HG03097 (cell line): ENCODE measurements at regions not wholly inside any gene's neighbourhood (a gene's known extent, or its start where the extent isn't known, plus 50 kb on each side); places are given as distances from the start of the nearest gene placed in this dataset.
A peak's percentile ranks its signal among the peaks of the same experiment; 100 is the strongest.
"Not testable (repeated sequence)": the region's sequence is repeated elsewhere in the genome, so short reads cannot be mapped to it uniquely, and the experiment has no call there.

ENCODE experiments used
- ATAC-seq: cut with Tn5 transposase; IDR thresholded peaks from one replicate; pipeline ENCODE4 v1.9.1; 2021; ENCODE audit not compliant: unreplicated experiment, low FRiP score

DNA sequence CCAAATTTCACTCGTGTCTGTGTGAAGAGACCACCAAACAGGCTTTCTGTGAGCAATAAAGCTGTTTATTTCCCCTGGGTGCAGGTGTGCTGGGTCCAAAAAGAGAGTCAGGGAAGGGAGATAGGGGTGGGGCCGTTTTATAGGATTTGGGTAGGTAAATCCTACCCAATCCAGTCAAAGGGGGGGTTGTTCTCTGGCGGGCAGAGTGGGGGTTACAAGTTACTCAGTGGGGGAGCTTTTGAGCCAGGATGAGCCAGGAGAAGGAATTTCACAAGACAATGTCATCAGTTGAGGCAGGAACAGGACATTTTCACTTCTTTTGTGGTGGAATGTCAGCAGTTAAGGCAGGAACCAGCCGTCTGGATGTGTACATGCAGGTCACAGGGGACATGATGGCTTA lies 487.2 kb upstream of the ADGRL4 start:
- ATAC-seq: not testable (repeated sequence)

DNA sequence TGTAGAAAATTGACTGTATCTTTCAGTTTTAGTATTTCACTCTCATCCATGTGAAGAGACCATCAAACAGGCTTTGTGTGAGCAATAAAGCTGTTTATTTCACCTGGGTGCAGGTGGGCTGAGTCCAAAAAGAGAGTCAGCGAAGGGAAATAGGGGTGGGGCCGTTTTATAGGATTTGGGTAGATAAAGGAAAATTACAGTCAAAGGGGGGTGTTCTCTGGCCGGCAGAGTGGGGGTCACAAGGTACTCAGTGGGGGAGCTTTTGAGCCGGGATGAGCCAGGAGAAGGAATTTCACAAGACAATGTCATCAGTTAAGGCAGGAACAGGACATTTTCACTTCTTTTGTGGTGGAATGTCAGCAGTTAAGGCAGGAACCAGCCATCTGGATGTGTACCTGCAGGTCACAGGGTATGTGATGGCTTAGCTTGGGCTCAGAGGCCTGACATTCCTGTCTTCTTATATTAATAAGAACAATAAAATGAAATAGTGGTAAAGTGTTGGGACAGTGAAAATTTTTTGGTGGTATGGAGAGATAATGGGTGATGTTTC lies 482.1 kb upstream of the ADGRL4 start:
- ATAC-seq: not testable (repeated sequence)

DNA sequence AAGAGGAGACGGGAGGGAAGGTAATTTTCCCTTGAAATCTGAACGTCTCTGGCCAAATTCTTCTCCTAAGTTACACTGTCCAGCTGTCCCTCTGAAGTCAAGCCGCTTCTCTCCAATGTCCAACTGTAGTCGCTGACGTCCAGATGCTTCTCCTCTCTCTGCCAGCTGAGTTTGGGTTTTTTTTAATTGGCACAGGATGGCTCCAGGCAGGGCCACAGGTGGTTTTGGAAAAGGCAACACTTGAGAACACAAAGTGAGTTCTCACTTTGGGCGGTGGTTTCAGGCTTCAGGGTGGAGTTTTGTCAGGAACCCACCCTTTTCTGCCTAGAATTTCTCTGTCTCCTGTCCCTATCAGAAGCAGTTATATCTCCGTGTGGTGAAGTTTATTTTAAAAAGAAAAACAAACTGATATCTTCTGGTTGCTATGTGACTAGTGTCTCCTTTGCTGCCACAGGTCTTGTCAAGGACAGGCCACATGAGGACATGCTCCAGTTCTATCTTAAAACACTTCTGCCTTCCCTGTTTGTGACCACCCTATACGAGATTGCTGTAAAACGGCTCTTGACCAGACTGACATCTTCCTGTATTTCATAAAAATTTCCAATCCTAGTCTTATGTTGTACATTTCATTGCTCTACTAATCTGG lies 472.3 kb upstream of the ADGRL4 start:
- no peak for ATAC-seq

DNA sequence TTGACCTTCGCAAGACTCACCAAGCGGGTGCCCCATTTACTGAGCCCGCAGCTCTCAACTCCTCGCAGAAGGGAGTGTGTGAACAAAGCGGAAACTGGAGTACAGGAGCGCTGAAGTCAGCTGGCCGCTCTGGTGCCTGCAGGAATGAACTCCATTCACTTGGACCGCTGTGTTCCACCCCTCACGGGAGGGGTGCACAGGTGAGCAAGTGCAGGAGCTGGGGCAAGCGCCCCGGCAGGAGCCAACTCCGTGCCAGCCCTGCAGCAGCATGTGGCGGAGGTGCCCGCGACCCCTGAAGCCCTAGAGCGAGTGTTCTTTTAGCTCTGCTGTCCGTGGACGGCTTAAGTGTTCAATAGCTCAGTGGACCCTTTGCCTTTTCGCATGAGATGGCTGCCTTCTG lies 471.6 kb upstream of the ADGRL4 start:
- no peak for ATAC-seq

DNA sequence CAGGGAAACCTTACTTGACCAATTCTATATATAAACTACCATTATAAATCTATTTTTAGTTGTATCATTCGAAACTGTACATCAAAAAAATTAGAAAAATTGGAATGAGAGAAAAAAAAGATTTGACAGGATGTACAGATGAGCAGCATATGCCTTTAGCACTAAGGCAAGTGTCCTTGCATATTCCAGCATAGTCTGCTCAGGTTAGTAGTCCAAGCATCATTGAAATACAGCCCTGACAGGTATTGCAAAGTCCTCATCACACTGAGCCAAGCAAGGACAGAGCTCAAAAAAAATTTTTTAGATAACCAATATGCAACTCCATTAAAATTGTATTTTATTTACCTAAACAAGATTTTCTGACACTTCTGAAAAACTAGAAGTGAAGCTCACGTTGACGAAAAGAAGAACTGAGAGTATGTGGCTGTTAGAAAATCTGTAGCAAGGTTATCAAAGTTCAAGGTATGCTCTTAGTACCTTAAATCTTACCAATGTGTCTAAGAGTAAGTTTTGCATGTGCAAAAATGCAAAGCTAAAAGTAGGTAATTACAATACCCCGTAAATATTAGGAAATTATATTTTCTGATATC lies 465.6 kb upstream of the ADGRL4 start:
- no peak for ATAC-seq

DNA sequence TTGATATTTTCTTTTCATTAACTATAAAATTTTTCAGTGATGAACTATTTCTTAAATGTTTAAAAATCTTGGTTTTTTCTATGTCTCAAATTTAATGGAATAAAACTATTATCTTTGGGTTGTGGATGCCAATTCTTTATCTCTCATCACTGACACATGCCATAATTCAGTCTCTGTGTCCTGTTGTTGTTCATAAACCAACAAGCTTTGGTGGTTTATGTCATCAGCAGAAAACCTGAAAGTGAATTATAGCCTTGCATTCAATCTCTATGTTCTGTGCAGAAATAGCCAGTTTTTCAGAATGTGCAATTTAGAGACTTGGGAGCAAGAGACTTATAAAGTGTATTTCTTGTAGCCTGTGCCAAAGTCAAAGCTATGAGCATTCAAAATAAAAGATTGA lies 462.6 kb upstream of the ADGRL4 start:
- ATAC-seq: no peak

DNA sequence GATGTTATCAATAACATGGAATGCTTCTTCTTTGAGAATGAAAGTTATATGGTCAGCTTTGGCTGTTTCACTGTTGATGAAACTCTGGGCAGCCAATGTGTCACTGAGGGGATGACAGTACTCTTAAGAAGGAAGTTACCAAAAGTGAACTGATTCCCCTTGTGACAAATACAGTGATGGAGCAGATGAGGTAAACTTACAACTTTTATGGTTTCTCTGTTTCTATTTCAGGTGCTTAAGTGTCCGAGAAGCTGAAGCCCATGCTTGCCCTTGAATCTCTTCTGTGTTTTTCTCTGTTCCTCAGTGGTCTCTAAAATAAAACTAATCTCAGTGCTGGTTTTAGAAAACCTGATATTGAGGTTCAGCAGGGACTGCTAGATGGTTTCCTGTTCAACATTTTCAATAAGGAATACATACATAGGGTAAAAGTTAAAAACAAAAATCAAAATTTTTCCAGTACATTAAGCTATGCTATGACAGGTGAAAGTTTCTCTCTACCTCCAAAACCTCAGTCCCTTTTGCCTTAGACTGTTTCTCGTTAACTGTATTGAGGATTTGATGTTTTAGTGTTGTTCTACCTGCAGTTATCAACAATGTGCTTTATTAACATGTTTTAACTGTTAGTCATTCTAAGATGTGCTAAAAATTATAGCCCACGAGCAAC lies 454.4 kb upstream of the ADGRL4 start:
- ATAC-seq: peak; percentile 97

DNA sequence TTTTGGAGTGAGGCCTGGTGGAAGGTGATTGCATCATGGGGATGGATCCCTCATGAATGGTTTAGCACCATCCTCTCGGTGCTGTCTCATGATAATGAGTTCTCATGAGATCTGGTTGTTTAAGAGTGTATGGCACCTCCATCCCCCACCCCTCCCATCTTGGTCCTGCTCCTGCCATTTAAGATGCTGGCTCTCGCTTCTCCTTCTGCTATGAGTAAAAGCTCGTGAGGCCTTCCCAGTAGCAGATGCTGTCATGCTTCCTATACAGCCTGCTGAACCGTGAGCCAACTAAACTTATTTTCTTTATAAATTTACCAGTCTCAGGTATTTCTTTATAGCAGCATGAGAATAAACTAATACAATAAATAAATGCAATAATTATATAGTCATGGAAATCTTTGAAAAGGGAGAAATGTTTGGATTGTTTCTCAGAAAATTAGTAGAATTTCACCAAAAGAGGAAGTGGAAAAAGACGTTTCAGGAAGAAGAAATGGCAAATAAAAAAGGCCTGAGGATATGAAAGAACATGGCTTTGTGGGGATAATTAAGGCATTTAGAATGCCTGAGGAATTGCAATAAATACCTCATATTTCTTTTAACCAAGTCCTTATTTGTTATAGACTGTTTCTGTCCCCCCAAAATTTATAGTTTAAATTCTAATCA lies 451.2 kb upstream of the ADGRL4 start:
- ATAC-seq: no peak

DNA sequence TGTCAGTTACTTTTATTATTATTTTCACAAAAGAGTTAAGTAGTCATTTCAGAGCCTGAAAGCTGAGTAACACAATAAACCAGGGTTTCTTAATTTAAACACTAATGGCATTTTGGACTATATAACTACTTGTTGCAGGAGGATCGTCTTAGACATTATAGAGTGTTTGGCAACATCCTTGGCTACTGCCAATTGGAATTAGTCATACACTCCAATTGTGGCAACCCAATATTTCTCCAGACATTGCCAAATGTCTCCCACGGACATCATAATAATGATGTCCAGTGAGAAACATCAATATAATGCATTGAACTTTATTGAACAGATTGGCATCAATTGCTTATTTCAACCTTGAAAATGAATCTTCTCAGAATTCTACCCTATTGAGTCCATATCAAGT lies 441.9 kb upstream of the ADGRL4 start:
- ATAC-seq: no peak

DNA sequence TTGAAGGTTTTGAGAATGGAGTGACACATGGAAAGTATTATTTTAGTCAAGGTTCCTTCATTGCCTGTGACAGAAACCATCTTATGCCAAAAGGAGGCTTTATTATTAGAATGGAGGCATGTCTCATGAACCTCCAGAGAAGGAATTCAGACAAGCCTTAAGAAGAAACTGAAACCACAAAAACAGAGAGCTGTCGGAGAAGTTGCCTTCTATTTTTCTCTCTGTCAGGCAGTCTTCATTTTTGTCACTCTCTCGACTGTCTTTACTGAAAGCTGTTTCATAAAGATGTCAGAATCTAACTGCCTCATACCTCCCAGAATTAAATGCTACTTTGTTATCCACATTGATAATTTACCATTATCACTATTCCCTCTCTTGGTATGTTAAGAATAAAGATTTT lies 434.7 kb upstream of the ADGRL4 start:
- ATAC-seq: no peak

DNA sequence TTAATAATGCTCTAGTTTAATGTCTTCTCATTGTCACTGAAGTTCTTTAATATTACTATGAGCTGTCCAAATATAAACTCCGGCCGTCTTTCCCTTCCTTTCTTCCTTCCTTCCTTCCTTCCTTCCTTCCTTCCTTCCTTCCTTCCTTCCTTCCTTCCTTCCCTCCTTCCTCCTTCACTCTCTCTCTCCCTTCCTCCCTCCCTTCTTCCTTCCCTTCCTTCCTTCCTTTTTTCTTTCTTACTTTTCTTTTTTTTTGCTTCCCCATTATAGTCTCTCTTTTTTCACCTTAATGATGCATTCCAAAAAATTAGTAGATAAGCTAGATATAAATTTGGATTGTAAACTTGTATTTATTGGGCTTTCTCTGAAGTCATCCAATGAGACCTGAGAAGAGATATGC lies 431.0 kb upstream of the ADGRL4 start:
- no peak for ATAC-seq

DNA sequence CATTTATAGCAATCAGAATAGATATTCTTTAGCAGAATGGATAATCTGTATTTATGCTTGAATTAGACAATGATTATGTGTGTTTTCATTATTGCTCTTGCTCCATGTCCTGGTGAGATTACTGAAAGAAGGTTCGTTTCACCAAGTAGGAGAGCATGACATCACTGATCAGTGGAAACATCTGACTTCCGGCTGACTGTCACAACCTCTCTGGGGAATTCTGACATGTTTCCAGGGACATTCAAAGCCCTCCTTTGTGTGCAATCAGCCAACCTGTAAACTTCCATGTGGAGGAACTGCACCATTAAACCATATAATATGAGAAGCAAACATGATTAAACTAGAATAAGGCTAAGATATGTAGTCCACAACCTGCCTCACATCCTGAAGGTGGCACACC lies 424.8 kb upstream of the ADGRL4 start:
- ATAC-seq: no peak

DNA sequence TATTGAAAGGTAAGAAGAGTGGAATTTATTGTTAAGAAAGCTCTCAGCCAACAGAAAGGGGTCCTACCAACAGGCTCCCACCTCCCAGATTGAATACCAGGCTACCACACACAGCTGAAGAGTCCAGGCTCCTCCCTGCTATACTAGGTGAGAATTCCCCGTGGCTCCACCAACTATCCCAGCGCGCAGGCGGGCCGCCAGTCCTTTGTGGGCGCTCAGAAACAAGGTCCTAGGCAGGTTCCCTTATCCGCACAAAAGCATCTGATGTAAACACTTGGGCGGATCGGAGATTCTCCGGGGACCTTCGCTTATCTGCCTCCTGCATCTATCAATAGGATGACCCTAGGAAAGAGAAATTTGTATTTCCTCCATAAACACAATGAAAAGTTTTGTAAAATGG lies 423.9 kb upstream of the ADGRL4 start:
- no peak for ATAC-seq

DNA sequence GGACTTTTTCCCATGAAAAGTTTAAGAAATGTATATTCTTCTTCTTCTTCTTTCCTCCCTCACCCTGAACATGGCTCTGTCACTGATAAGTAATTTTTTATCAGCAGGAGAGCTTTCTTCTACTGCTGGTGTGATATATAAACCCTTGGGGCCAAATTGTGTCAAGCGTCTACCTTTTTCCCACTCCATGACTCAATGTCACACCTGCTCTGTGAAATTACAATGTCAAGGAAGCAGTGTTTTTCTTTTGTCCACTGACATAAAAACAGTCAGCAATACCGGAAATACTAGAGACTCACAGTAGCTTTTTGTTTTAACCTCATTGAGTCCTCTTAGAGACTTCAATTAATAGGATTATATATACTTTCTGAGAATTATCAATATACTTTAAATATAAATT lies 416.2 kb upstream of the ADGRL4 start:
- no peak for ATAC-seq

DNA sequence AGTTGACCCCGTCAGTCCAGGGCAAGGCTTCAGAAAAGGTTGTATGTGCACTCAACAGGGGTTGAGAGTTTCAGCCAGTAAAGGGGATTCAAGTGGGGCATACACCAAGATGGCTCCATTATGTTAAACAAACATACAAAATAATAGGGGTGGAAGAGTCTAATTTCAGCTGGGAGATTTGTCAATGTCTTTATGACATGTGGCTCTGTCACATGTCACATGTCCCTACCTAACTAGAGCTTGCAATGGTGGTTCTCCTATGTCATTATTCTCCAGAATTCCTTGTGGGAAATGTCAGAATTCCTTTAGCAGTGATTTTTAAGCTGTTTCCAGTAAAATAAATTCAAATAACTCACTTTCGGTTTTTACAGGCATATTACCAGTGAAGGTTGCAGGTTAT lies 392.0 kb upstream of the ADGRL4 start:
- ATAC-seq: no peak

DNA sequence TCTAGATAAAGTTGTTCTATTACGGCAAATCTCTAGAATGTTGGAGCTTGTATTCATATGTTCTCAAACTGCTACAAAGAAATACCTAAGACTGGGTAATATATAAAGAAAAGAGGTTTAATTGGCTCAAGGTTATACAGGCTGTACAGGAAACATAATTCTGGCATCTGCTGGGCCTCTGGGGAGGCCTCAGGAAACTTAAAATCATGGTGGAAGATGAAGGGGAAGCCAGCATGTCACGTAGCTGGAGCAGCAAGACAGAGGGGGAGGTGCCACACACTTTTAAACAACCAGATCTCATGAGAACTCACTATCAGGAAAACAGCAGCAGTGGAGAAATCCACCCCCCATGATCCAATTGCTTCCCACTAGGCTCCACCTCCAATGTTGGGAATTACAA lies 390.4 kb upstream of the ADGRL4 start:
- no peak for ATAC-seq

DNA sequence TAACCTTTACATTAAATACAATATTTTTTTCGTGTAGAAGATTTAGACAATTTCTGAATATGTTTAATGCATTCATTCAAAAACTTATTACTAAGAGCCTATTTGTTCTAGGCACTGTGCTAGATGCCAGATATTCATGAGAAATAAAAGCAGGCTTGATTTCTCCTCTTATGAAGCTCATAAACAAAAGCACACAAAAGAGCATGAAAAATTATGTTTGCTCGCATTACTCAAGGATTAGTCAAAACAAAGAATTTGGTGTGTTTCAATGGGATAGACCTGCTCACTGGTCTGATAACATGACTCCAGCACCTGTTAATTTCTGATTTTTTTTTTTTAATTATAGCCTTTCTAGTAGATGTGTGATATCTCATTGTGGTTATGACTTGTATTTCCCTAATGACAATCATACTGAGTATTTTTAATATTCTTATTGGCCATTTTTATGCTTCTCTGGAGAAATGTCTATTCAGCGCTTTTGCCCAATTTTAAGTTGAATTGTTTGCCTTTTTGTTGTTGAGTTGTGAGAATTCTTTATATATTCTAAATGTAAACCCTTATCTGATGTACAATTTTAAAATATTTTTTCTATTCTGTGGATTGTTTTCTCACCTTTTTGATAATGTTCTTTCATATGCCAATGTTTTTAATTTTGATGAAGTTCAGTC lies 382.3 kb upstream of the ADGRL4 start:
- ATAC-seq: no peak

DNA sequence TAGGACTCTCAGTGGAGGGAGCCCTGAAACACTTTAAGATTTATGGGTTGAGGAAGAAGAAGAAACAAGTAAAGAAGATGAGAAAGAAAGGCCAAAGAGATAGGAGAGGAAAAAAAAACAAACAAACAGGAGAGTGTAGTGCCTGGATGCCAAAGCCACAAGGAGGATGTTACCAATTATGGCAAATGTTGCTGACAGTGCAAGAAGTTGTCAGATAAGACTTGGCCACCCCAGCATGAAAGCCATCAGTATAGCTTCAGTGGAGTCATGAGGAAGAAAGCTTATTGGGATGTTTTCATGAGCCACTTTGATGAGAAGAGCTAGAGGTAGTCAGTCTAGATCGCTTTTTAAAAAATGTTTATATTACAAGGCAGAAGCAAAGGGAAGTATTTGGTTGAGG lies 380.2 kb upstream of the ADGRL4 start:
- ATAC-seq: no peak

DNA sequence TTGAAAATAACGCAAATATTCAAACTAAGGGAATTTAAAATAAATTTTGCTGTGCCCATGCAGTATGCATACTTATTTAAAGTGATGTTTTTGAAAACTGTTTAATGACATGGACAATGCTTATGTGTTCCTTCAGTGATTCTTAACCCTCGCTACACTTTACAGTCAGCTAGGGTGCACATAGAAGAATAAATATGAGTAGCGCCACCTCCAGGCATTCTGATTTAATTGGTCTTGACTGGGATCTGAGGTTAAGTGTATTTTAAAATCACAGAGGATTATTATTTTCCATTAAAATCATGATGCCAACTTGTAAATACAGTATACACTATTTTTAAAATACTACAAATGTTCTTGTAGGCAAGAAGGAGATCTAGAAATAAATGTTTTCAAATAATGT lies 373.5 kb upstream of the ADGRL4 start:
- ATAC-seq: no peak

DNA sequence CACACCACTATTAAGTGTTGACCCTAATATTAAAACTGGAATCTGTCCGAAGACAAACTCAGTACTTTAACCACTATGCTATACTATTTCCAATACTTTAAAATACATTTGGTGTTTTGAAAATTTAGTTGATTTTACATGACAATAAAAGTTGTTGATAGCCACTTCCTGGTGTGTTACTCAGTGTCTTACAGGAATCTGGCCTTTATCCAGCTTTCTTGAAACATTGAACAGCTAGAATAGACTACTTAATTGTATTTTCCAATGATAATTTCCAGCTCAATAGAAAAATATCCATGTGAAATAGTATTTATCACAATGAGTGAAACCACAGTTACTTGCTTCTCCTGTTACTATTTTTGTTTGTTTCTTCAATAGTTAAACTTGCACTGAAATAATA lies 369.6 kb upstream of the ADGRL4 start:
- no peak for ATAC-seq

DNA sequence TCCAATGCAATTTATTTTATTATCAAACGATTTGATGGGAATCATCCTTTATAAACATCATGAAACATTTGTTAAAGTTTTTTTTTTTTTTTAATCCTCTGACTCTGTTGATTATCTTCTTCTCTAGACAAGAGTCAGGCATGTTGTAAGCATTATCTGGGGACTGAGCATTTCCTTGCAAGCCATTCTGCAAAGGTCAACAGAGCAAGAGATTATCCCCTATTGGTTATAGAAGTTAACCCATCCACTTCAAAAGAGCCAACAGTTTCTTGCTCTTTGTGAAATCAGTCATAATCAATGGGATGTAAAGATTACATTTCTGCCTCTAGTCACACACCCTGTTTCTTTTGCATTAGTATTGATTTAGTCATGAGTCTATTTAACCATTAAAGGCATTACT lies 368.8 kb upstream of the ADGRL4 start:
- no peak for ATAC-seq
